Heart left ventricle (tissue), 13 donors: ENCODE measurements at regions not wholly inside any gene's neighbourhood (a gene's known extent, or its start where the extent isn't known, plus 50 kb on each side); places are given as distances from the start of the nearest gene placed in this dataset.

Experiments
- POLR2A ChIP-seq, 2 donors: fragments of 450-650 bp; IDR thresholded peaks; one replicate each; pipeline ENCODE4 v1.6.1; 2017; ENCODE audit warnings: antibody characterized with exemption in 2 of 2, mild to moderate bottlenecking in 2 of 2, moderate library complexity in 2 of 2
- TF ChIP-seq, protein P1 (sequence below), 12 donors: fragments of 200-600 bp; sonication (generic) in 4 of 12; IDR thresholded peaks; one replicate each; pipeline versions ENCODE4 v1.5.0 to v1.8.0; 2018 to 2022; ENCODE audit warnings: antibody characterized with exemption in 12 of 12, mild to moderate bottlenecking in 5 of 12
- donor health status: ischemic (EF 13 %, LVEDD 7.1; RV severe dilation, severe dysfunction).
- donor health status: DM: no; HTN: yes; CAD: no.
- donor health status: DM: no; HTN: no; CAD: no.
- donor health status: ischemic (EF 25% LVEDD 6.9; RV normal size, moderate dysfunction).
- donor health status: ischemic (EF 25% LVEDD 5.7; RV mildly dilated, moderate dysfunction).
- donor health status: ischemic (EF 35%, LVEDD 5.7; RV mildly dilated, moderate dysfunction).
- donor health status: nonischemic (EF 11% LVEDD 7.7; RV severe dilation, severe dysfunction).
- donor health status: DM: yes; HTN: yes; CAD: no.
- donor health status: PGD.
- donor health status: ischemic (EF 29% LVEDD 5.4; RV normal size, mild dysfunction).
- donor health status: nonischemic (EF 23%, LVEDD 6.1; RV moderate dilation, normal function).

DNA sequence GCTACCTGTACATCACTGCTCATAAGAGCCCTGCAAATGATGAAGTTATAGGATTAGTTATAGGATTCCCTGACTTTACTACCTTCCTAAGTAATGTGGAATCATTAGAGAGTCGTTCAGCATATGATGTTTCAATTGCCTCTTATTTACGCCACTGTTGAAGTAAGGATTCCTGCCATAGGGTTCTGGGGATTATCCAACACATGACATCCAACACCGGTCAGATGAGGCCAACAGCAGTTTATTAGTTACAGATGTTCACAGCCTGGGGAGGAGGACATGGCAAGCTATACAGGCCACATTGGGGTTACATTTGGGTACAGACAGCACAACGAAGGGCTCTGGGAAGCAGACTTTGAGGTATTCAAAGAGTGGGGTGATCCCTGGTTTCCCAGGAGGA is 134.1 kb upstream of the MC4R start:
- no peak for TF ChIP-seq POLR2A (IDR thresholded peaks at IDR 0.05)
- TF ChIP-seq, protein P1, sequence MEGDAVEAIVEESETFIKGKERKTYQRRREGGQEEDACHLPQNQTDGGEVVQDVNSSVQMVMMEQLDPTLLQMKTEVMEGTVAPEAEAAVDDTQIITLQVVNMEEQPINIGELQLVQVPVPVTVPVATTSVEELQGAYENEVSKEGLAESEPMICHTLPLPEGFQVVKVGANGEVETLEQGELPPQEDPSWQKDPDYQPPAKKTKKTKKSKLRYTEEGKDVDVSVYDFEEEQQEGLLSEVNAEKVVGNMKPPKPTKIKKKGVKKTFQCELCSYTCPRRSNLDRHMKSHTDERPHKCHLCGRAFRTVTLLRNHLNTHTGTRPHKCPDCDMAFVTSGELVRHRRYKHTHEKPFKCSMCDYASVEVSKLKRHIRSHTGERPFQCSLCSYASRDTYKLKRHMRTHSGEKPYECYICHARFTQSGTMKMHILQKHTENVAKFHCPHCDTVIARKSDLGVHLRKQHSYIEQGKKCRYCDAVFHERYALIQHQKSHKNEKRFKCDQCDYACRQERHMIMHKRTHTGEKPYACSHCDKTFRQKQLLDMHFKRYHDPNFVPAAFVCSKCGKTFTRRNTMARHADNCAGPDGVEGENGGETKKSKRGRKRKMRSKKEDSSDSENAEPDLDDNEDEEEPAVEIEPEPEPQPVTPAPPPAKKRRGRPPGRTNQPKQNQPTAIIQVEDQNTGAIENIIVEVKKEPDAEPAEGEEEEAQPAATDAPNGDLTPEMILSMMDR (IDR thresholded peaks at IDR 0.05): no peak
